IPS-18a (cell line): ENCODE measurements at regions not wholly inside any gene's neighbourhood (a gene's known extent, or its start where the extent isn't known, plus 50 kb on each side); places are given as distances from the start of the nearest gene placed in this dataset.

Experiments used
- H3K27ac ChIP-seq: one replicate; pipeline ENCODE4 v1.5.1; 2013; ENCODE audit warnings: low read length
- H3K27me3 ChIP-seq: one replicate; pipeline ENCODE4 v1.6.1; 2013; ENCODE audit warnings: mild to moderate bottlenecking, low read length; ENCODE audit not compliant: control insufficient read depth, insufficient read depth
- H3K36me3 ChIP-seq: one replicate; pipeline ENCODE4 v1.6.1; 2013; ENCODE audit warnings: low read depth, low read length; ENCODE audit not compliant: control insufficient read depth
- H3K4me1 ChIP-seq: one replicate; pipeline ENCODE4 v1.6.1; 2013; ENCODE audit warnings: low read depth, low read length; ENCODE audit not compliant: control insufficient read depth
- H3K4me3 ChIP-seq: one replicate; pipeline ENCODE4 v1.5.1; 2013; ENCODE audit warnings: low read length
- H3K9ac ChIP-seq: one replicate; pipeline ENCODE4 v1.6.1; 2013; ENCODE audit warnings: mild to moderate bottlenecking, low read length, moderate library complexity
- H3K9me3 ChIP-seq: one replicate; pipeline ENCODE4 v1.6.1; 2013; ENCODE audit warnings: low read depth, low read length; ENCODE audit not compliant: control insufficient read depth

DNA sequence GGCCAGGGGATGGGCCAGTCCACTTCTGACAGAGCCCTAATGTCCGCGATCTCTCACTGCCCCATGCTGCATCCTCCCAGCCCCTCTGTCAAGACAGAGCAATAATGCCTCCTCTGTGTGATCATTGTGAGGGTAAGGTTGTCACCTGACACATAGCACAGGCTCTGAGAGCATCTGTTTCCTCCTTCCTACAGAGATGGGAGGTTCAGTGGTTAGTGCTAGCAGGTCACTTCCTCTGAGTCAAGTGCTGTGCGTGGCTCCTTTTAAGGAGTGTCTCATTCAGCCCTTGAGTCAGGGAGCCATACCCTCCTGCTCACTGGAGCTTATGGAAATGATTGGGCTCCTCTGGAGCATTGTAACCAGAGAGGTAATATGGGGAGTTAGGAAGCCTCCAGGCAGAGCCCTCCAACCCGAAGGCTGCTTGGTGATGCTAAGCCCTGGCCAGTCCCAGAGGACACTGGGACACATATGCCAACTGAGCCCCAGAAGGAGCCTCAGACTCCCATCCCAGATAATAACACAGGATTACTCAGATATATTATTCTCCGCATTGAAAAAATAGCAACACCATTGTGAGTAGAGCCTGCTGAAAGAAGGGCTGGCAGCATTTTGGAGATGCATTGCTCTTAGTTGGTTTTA, 189.0 kb downstream of the GALNT1 start:
- H3K36me3 ChIP-seq: no peaks in the 10 kb centered on the region
- H3K9ac ChIP-seq: no peak overlapping the region
- H3K4me1 ChIP-seq: peaks cover 3% of the 10 kb centered on the region
- no peak overlapping the region for H3K27ac ChIP-seq
- H3K27me3 ChIP-seq: no peaks in the 10 kb centered on the region
- H3K4me3 ChIP-seq: no peak overlapping the region
- H3K9me3 ChIP-seq: no peaks in the 10 kb centered on the region

DNA sequence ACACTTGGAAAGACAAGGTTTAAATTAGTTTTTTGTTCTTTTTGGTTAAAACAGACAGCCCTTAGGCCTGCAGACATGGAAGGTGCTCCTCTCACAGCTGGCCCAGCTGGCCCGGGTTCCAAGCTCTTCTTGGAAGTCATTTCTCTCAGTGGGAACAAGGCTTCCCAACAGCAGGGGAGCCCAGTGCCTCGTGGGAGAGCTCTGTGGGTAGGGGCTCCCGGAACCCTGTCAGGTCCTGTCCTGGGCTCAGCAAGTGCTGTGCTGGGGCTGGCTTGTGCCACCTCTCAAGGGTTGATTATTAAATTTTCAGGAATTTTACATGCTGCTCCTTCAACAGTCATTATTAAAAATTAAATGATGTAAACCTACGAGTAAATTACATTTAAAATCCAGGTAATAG, 189.6 kb downstream of the GALNT1 start:
- H3K4me1 ChIP-seq: peaks cover 3% of the 10 kb centered on the region
- H3K9me3 ChIP-seq: no peaks in the 10 kb centered on the region
- H3K4me3 ChIP-seq: no peak overlapping the region
- H3K27me3 ChIP-seq: no peaks in the 10 kb centered on the region
- no peak overlapping the region for H3K9ac ChIP-seq
- H3K36me3 ChIP-seq: no peaks in the 10 kb centered on the region
- H3K27ac ChIP-seq: no peak overlapping the region

DNA sequence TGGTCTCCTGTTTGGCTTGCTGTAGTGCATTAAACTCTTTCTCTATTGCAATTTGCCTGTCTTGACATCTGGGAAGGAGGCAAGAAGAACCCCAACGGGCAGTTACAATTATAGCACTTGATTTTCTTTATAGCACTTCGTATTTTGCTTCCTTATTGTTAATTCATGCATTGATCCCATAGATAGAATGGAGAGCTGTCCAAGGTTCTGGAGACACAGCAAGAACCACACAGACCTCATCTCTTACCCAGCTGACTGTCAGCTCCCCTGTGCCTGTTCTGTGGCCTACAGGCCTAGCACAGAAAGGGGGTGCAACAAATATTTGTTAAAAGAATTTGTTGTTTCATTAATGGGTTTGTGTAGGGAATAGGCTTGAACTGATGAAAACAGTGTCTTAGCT, 194.3 kb downstream of the GALNT1 start:
- no peaks in the 10 kb centered on the region for H3K9me3 ChIP-seq
- no peaks in the 10 kb centered on the region for H3K36me3 ChIP-seq
- H3K4me3 ChIP-seq: no peak overlapping the region
- no peaks in the 10 kb centered on the region for H3K27me3 ChIP-seq
- no peak overlapping the region for H3K9ac ChIP-seq
- H3K4me1 ChIP-seq: no peaks in the 10 kb centered on the region
- no peak overlapping the region for H3K27ac ChIP-seq

DNA sequence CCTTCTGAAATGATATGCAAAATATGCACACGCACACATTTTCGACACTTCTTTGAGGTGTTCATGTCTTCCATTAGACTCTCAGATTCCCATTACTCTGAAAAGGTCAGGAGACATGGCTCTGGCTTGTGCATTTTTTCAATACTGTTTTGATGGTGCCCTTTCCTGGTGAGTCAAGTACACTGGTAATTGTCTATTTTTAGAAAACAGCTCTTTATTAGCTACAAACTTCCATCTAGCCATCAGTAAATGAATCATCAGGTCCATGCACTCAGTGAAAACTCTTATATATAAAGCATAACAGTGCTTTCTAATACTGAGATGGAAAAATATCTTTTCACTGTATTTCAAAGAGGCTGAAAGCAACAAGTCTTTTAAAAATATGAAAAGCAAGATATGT, 194.9 kb downstream of the GALNT1 start:
- Histone ChIP-seq H3K27ac (no peak overlapping the region), H3K9ac (no peak overlapping the region), H3K27me3 (no peaks in the 10 kb centered on the region), H3K4me1 (no peaks in the 10 kb centered on the region), H3K36me3 (no peaks in the 10 kb centered on the region), H3K4me3 (no peak overlapping the region), H3K9me3 (no peaks in the 10 kb centered on the region)

DNA sequence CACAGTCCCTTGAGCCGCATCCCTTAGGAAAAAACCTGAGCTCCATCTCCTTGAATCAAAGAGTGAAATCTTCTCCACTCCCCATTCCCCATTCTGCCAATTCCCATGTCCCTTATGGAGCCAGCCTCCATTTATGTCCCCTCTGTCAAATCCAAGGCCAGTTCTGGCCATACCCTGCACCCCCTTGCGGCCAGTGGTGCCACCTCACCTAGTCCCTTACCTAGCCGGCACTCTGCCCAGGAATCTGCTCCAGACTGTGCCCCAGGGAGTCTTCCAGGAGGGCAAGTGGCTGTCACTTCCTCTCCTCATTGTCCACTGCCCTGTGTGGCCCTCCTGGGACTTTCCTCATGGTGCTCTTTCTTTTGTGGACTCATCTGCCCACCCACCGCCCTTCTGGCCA, 195.4 kb upstream of the RMP24 start:
- H3K9ac ChIP-seq: no peak overlapping the region
- no peaks in the 10 kb centered on the region for H3K27me3 ChIP-seq
- H3K4me3 ChIP-seq: no peak overlapping the region
- no peaks in the 10 kb centered on the region for H3K9me3 ChIP-seq
- no peaks in the 10 kb centered on the region for H3K4me1 ChIP-seq
- H3K27ac ChIP-seq: no peak overlapping the region
- H3K36me3 ChIP-seq: no peaks in the 10 kb centered on the region

DNA sequence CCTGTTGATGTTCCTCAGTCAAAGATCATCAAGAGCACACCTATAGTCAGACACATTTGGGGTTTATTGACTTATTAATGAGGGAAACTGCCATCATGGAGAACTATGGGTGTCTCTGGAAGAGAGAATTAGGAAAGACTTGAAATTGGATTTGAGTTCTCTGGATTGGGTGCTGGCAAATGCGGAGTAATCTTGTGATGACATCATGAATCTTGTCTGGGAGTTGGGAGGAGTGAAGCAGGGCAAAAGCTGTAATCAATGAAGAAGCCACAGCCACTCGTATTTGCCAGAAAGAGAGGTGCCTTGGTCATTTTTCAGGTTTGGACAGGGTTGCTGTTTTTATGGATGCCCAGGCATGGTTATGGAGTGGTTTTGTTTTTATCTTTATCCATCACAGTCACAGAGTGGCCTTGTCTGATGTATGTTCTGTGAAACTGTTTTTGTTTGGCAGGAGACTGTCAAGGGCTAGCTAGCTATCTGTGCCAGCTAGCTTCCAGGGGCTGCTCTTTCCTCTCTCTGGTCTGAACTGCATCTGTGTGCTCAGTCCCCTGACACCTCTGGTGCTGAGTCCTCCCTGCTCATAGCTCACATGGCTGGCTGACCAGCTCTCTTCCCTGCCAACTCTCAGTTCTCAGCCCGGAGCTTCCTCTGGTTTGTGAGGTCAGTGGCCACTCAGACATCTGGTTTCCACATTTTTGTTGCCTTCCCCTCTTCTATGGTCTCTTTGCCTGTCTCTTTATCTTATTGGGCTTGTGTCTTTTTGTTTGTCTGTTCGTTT, 193.4 kb upstream of the RMP24 start:
- H3K36me3 ChIP-seq: no peaks in the 10 kb centered on the region
- H3K9ac ChIP-seq: no peak overlapping the region
- no peaks in the 10 kb centered on the region for H3K27me3 ChIP-seq

DNA sequence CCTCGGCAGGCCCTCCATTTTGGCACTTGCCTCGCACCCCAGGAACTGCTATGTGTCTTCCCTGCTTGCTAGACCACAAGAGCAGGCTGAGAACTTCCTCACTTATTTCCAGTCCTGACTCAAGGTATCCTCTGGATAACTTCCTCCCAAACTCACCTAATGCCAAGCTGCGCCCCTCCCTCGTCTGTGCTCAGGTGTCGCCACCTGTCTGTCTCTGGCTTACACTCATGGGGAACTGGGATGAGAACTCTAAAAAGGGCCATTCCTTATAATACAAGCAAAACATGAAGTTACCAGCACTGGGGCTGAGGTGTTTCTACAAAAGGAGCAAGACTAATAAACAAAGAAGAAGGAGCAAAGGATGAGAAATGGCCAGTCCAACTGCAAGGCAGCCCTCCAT, 191.5 kb upstream of the RMP24 start:
- Histone ChIP-seq H3K4me3 (no peak overlapping the region), H3K27me3 (no peaks in the 10 kb centered on the region), H3K27ac (no peak overlapping the region), H3K4me1 (no peaks in the 10 kb centered on the region), H3K9me3 (no peaks in the 10 kb centered on the region), H3K36me3 (no peaks in the 10 kb centered on the region), H3K9ac (no peak overlapping the region)

More for the DNA sequence above, 193.4 kb upstream of the RMP24 start:
- Histone ChIP-seq H3K4me3 (no peak overlapping the region), H3K27ac (no peak overlapping the region), H3K9me3 (no peaks in the 10 kb centered on the region), H3K4me1 (no peaks in the 10 kb centered on the region)

DNA sequence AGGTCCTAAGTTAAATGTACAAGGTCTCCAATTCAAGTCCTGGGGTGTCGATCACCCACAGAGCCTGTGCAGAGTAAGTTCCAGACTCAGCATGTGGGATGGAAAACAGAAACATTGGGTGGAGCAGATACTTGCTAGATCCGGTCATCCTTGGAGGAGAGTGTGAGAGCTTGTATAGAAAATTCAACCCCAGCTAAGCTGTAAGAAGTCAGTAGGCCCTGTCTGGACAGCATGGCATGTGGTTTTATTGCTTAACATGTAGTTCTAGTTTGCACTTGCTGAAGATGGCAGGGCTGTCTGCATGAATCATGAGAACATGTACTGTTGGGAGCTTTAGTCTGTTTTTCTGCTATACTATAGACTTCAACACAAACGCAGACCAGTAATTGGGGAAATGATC, 189.6 kb upstream of the RMP24 start:
- H3K4me1 ChIP-seq: no peaks in the 10 kb centered on the region
- no peak overlapping the region for H3K27ac ChIP-seq
- no peak overlapping the region for H3K9ac ChIP-seq
- no peak overlapping the region for H3K4me3 ChIP-seq
- H3K9me3 ChIP-seq: no peaks in the 10 kb centered on the region
- H3K36me3 ChIP-seq: no peaks in the 10 kb centered on the region
- H3K27me3 ChIP-seq: no peaks in the 10 kb centered on the region

DNA sequence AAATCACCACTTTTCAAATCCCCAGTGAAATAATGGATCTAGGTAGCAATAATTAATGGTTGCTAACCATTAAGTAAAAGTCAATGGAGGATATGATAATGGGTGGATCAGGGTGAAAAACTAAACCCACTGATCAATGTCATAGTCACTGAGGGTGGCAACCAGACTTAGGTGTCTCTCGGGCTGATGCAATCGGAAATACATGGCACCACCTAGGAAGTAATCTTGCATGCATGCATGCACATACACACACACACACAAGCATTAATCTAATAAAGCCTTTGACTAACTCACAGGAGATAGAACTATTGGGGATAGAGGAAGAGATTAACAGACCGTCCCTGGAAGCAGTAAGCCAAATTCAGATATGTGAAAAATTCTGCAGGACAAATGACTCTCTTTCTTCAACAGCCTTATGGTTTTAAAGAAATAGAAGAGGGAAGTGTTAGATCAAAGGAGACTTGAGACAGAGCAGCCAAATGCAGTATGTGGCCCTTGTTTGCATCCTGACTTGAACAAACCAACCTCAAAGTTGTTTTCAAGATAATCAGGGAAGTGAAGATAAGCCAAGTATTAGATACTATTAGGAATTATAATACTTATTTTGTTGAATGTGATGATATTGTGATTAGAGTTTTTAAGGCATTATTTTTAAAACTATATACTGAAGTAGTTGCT, 186.0 kb upstream of the RMP24 start:
- Histone ChIP-seq H3K4me1 (no peaks in the 10 kb centered on the region), H3K27me3 (no peaks in the 10 kb centered on the region), H3K9ac (no peak overlapping the region), H3K4me3 (no peak overlapping the region), H3K36me3 (no peaks in the 10 kb centered on the region), H3K9me3 (no peaks in the 10 kb centered on the region), H3K27ac (no peak overlapping the region)

DNA sequence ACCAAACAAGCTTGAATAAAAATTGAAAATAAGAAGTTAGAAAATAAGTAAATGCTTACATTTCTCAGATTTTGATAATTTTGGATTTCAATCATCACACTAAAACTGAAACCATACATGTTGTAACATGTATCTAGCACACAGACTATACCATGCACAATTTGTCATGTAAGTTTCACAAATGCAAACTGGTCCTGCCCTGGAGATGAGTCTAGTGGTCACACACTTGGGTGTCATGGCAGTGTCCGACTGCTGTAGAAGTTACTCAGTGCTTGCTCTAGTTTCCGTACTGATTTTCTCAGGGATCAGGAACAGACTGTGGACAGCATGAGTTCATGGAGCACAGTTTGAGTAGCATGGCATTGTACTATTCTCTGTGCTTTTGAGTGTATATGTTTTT, 182.9 kb upstream of the RMP24 start:
- no peak overlapping the region for H3K4me3 ChIP-seq
- no peaks in the 10 kb centered on the region for H3K9me3 ChIP-seq
- no peaks in the 10 kb centered on the region for H3K36me3 ChIP-seq

DNA sequence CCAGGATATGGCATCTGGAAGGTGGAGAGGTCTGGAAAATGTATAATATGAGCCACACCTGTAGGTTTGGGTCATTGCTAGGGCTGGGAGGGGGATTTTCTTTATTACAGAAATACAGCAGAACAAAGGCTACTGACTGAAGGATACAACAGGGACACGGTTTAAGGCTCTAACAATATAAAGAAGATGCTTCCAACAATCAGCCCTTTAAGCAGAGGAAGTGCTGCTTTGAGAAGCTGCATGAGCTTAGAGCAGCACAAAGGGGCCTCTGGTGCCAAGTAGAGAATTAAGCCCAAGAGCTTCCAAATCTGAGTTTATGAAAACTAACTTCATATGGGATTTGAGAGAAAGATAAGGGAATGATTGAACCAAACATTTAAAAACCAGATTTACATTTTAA, 174.5 kb upstream of the RMP24 start:
- Histone ChIP-seq H3K27me3 (no peaks in the 10 kb centered on the region), H3K36me3 (no peaks in the 10 kb centered on the region), H3K9me3 (no peaks in the 10 kb centered on the region), H3K4me1 (peaks cover 4% of the 10 kb centered on the region), H3K4me3 (no peak overlapping the region), H3K9ac (no peak overlapping the region), H3K27ac (no peak overlapping the region)

More for the DNA sequence above, 182.9 kb upstream of the RMP24 start:
- no peak overlapping the region for H3K27ac ChIP-seq
- no peak overlapping the region for H3K9ac ChIP-seq
- H3K4me1 ChIP-seq: no peaks in the 10 kb centered on the region
- no peaks in the 10 kb centered on the region for H3K27me3 ChIP-seq
